GM10266 (cell line): ENCODE measurements at regions not wholly inside any gene's neighbourhood (a gene's known extent, or its start where the extent isn't known, plus 50 kb on each side); places are given as distances from the start of the nearest gene placed in this dataset.

ENCODE experiments used
- DNase-seq: peaks from one replicate; pipeline ENCODE4 v3.0.0; 2012; ENCODE audit errors: extremely low spot score
- TF ChIP-seq, protein P1 (sequence below): IDR thresholded peaks from 2 replicates; pipeline ENCODE4 v1.5.1; 2012; ENCODE audit warnings: mild to moderate bottlenecking, low read depth; ENCODE audit not compliant: control insufficient read depth, insufficient read depth; ENCODE audit errors: missing control alignments

DNA sequence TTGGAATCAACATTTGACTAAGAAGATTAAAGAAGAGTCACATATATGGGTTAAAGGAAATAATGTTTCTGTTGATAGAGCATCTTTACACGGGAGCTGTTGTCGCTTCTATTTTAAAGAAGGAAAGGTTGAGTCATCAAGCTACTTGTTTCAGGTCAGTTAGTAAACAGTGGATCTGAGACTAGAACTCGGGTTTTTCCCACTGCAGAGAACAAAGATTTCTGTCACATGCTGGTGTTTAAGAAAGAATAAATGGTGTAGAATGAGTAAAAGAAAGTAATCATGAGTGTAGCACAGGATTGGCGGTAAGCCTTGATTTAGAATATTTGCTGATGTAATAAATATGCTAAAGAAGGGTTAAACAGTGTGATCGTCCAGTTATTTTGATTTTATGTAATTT is 455.5 kb downstream of the AEBP2 start:
- TF ChIP-seq, protein P1, sequence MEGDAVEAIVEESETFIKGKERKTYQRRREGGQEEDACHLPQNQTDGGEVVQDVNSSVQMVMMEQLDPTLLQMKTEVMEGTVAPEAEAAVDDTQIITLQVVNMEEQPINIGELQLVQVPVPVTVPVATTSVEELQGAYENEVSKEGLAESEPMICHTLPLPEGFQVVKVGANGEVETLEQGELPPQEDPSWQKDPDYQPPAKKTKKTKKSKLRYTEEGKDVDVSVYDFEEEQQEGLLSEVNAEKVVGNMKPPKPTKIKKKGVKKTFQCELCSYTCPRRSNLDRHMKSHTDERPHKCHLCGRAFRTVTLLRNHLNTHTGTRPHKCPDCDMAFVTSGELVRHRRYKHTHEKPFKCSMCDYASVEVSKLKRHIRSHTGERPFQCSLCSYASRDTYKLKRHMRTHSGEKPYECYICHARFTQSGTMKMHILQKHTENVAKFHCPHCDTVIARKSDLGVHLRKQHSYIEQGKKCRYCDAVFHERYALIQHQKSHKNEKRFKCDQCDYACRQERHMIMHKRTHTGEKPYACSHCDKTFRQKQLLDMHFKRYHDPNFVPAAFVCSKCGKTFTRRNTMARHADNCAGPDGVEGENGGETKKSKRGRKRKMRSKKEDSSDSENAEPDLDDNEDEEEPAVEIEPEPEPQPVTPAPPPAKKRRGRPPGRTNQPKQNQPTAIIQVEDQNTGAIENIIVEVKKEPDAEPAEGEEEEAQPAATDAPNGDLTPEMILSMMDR, result no peak
- DNase-seq, result peak; percentile 52

DNA sequence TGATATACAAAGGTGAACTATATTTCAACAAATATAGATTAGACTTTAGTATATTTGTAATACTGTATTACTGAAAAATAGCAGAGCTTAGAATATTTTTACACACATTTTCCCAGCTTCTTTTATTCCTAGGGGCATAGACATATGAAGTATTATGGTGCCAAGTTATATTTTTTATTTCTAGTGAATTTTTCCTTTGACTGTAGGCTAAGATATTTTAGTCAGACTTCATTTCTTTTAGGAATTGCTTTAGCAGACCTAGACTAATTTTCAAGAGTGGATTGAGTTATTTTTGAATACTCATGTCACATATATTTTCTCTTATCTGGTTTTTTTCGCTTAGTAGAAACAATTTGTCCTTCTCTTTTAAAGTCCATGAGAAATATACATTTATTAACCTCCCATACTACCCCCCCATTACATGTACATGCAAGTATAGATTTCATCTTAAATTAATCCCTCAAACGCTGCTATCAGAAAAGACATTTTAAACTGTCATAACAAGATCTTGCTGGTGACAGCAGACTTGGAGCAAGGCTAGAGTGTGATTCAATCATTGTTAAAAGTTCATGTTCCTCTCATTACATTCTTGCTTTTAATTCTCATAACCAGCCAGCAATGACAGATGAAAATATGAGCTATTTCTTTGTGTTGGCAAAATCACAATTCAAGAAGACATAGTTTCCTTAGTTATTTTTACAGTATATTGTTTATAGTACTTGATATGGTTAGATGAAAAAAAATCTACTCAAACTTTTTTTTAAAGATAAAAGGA is 456.1 kb downstream of the AEBP2 start:
- TF ChIP-seq, protein P1, result no peak
- DNase-seq, result no peak

GRCh38 chr12:19896041-19896440 is 456.7 kb downstream of the AEBP2 start:
- DNase-seq, result no peak
- TF ChIP-seq, protein P1, result no peak

GRCh38 chr12:19896534-19896933 is 457.2 kb downstream of the AEBP2 start:
- no peak for DNase-seq
- TF ChIP-seq, protein P1, result no peak

DNA sequence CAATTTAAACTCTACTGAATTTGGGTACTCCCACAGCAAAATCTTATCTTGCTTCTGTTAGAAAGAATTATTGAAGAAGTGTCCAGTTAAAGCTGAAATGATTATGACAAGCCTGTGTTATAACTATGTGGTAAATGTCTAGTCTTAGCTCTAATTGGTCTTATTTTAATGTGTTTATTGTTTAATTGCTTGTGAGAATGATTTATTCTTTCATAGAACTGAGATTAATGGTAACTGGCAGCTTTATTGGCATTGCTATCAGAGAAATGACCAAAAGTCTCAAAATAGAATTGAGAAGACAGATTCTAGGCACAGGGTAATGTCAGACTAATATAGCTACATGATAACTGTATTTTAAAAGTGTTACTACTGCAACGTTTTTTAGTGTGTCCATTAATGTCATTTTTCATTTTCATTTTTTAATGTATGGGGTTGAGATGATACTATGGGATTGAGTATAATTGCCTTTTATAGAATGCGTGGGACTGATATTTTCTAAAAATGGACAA is 458.7 kb downstream of the AEBP2 start:
- TF ChIP-seq, protein P1, result no peak
- no peak for DNase-seq

- DNase-seq, result no peak
- TF ChIP-seq, protein P1, result no peak
These were observed 462.5 kb downstream of the AEBP2 start for GRCh38 chr12:19901841-19902240.

DNA sequence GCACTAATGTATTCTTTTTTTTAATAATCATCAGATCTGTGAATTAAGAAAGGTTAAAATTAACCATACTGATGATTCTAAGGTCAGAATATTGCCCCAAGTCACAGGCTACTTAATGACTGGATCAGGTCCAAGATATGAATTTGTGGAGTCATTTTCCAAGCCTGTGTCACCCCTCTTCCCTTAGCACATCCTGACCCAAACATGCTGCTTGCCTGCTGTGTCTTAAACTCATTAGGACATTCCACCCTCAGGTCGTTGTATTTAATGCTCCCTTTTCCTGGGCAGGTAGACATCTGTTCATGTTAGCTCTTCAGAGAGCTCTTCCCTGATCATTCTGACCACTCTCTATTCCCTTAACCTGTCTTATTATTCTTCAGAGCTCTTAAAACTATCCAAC is 463.5 kb upstream of the PDE3A start:
- TF ChIP-seq, protein P1, result no peak
- DNase-seq, result no peak
